ENCODE measurements at regions not wholly inside any gene's neighbourhood (a gene's known extent, or its start where the extent isn't known, plus 50 kb on each side); places are given as distances from the start of the nearest gene placed in this dataset.

GRCh38 chr3:73120710-73121109 is 59.3 kb downstream of the EBLN2 start:
- no peak overlapping the region for H3K27ac Mint-ChIP-seq (ENCODE audit: unreplicated experiment)
- TF ChIP-seq CTCF (IDR thresholded peaks at IDR 0.05; ENCODE audit: unreplicated experiment), result no peak

DNA sequence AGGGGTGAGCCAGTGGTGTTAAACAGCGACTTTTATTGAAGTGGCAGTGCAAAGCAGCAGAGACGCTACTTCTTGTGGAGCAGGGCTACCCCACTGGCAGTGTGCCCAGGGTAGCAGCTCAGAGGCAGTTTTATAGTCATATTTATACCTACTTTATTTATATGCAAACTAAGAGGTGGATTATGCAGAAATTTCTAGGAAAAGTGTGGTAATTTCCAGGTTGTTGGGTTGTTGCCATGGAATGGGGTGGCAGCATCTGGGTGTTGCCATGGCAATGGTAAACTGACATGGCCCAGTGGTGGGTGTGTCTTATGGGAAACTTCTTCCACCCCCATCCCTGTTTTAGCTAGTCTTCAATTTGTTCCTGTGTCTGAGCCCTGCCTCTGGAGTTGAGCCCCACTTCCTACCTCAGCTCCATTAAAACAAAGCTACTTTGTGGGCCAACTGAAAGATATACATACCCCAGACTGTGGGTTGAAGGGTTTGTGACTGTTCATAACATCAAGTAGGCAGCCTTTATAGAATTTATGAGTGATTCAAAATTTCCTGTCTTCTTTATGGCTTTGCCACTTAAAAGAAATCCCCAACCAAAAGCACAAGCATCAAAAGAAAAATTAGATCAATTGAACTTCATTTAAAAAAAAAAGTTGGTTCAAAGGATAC is 60.3 kb downstream of the EBLN2 start:
- no peaks in the 10 kb centered on the region for H3K27me3 Mint-ChIP-seq (ENCODE audit: unreplicated experiment)
- no peak overlapping the region for H3K4me3 Mint-ChIP-seq (ENCODE audit: unreplicated experiment)
- H3K9me3 Mint-ChIP-seq (ENCODE audit: unreplicated experiment), result no peaks in the 10 kb centered on the region
- H3K36me3 Mint-ChIP-seq (ENCODE audit: low read depth, unreplicated experiment), result no peaks in the 10 kb centered on the region
- TF ChIP-seq CTCF (IDR thresholded peaks at IDR 0.05; ENCODE audit: unreplicated experiment), result no peak
- DNase-seq (ENCODE audit: low spot score), result no peak
- H3K4me1 Mint-ChIP-seq (ENCODE audit: unreplicated experiment), result no peaks in the 10 kb centered on the region
- no peak overlapping the region for H3K27ac Mint-ChIP-seq (ENCODE audit: unreplicated experiment)

More at GRCh38 chr3:73120710-73121109, 59.3 kb downstream of the EBLN2 start:
- Mint-ChIP-seq H3K4me3 (ENCODE audit: unreplicated experiment) (no peak overlapping the region), H3K27me3 (ENCODE audit: unreplicated experiment) (no peaks in the 10 kb centered on the region), H3K4me1 (ENCODE audit: unreplicated experiment) (no peaks in the 10 kb centered on the region), H3K36me3 (ENCODE audit: low read depth, unreplicated experiment) (no peaks in the 10 kb centered on the region), H3K9me3 (ENCODE audit: unreplicated experiment) (no peaks in the 10 kb centered on the region)
- no peak for DNase-seq (ENCODE audit: low spot score)

GRCh38 chr3:73134034-73134433 is 72.6 kb downstream of the EBLN2 start:
- H3K36me3 Mint-ChIP-seq (ENCODE audit: low read depth, unreplicated experiment), result no peaks in the 10 kb centered on the region
- no peak overlapping the region for H3K27ac Mint-ChIP-seq (ENCODE audit: unreplicated experiment)
- no peaks in the 10 kb centered on the region for H3K9me3 Mint-ChIP-seq (ENCODE audit: unreplicated experiment)
- H3K4me1 Mint-ChIP-seq (ENCODE audit: unreplicated experiment), result no peaks in the 10 kb centered on the region
- no peak for DNase-seq (ENCODE audit: low spot score)
- no peaks in the 10 kb centered on the region for H3K27me3 Mint-ChIP-seq (ENCODE audit: unreplicated experiment)
- TF ChIP-seq CTCF (IDR thresholded peaks at IDR 0.05; ENCODE audit: unreplicated experiment), result no peak
- no peak overlapping the region for H3K4me3 Mint-ChIP-seq (ENCODE audit: unreplicated experiment)

GRCh38 chr3:73136941-73137340 is 75.5 kb downstream of the EBLN2 start:
- no peak overlapping the region for H3K27ac Mint-ChIP-seq (ENCODE audit: unreplicated experiment)
- TF ChIP-seq CTCF (IDR thresholded peaks at IDR 0.05; ENCODE audit: unreplicated experiment), result no peak
- H3K36me3 Mint-ChIP-seq (ENCODE audit: low read depth, unreplicated experiment), result no peaks in the 10 kb centered on the region
- no peak overlapping the region for H3K4me3 Mint-ChIP-seq (ENCODE audit: unreplicated experiment)
- no peaks in the 10 kb centered on the region for H3K27me3 Mint-ChIP-seq (ENCODE audit: unreplicated experiment)
- DNase-seq (ENCODE audit: low spot score), result no peak
- no peaks in the 10 kb centered on the region for H3K4me1 Mint-ChIP-seq (ENCODE audit: unreplicated experiment)
- no peaks in the 10 kb centered on the region for H3K9me3 Mint-ChIP-seq (ENCODE audit: unreplicated experiment)

GRCh38 chr3:73137736-73138403 is 76.4 kb downstream of the EBLN2 start:
- Mint-ChIP-seq H3K27ac (ENCODE audit: unreplicated experiment) (no peak overlapping the region), H3K4me3 (ENCODE audit: unreplicated experiment) (no peak overlapping the region), H3K9me3 (ENCODE audit: unreplicated experiment) (no peaks in the 10 kb centered on the region), H3K4me1 (ENCODE audit: unreplicated experiment) (no peaks in the 10 kb centered on the region), H3K27me3 (ENCODE audit: unreplicated experiment) (no peaks in the 10 kb centered on the region), H3K36me3 (ENCODE audit: low read depth, unreplicated experiment) (no peaks in the 10 kb centered on the region)
- no peak for TF ChIP-seq CTCF (IDR thresholded peaks at IDR 0.05; ENCODE audit: unreplicated experiment)
- no peak for DNase-seq (ENCODE audit: low spot score)

Data from endothelial cell (in vitro differentiated cells).